ENCODE measurements at regions not wholly inside any gene's neighbourhood (a gene's known extent, or its start where the extent isn't known, plus 50 kb on each side); places are given as distances from the start of the nearest gene placed in this dataset.
A peak's percentile ranks its signal among the peaks of the same experiment; 100 is the strongest.
"Not testable (repeated sequence)": the region's sequence is repeated elsewhere in the genome, so short reads cannot be mapped to it uniquely, and the experiment has no call there.

- H3K27me3 Mint-ChIP-seq = no peaks in the 10 kb centered on the region
- H3K4me1 Mint-ChIP-seq = peaks cover 35% of the 10 kb centered on the region
- H3K9me3 Mint-ChIP-seq = no peaks in the 10 kb centered on the region
- no peaks in the 10 kb centered on the region for H3K36me3 Mint-ChIP-seq
- no peak overlapping the region for H3K27ac Mint-ChIP-seq
- H3K4me3 Mint-ChIP-seq = no peak overlapping the region
Measured at GRCh38 chr12:89166525-89166934, 185.8 kb downstream of the DUSP6 start.

DNA sequence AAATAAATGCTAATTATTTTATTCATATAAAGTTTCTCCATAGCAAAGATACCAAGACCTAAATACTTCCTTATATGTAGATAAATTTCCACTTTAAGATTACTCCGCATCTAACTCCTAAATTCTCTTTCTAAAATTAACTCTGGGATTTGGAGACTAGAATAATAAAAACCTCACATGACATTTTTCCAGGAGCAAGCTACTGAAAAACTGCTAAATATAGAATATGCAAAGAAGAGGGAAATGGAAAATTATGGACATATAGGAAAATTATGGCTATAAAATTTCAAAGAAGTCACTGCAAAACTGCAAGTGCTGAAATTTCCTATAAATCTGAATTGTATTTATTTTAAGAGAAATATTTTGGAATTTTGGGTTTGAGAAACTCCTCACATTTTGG, 186.2 kb downstream of the DUSP6 start:
- no peaks in the 10 kb centered on the region for H3K9me3 Mint-ChIP-seq
- H3K4me1 Mint-ChIP-seq = peaks cover 35% of the 10 kb centered on the region
- no peak overlapping the region for H3K27ac Mint-ChIP-seq
- H3K27me3 Mint-ChIP-seq = no peaks in the 10 kb centered on the region
- no peaks in the 10 kb centered on the region for H3K36me3 Mint-ChIP-seq
- no peak overlapping the region for H3K4me3 Mint-ChIP-seq

DNA sequence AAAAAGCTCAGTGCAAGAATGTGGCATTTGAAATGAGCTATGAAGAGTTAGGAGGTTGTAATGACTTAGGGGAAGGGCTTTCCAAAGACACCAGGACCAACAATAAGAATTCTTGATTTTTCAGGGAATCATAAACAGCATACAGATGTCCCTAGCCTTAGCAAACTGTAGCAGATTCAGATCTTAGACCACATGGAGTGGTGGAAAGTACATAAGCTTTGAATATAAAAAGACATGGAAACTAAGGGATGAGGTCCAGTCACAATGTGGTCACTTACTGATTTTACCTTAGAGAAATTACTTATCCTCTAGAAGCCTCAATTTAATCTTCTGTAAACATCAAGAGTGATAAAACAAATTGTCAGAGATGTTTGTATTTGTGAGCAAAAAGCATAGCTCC, 186.6 kb downstream of the DUSP6 start:
- H3K4me3 Mint-ChIP-seq = no peak overlapping the region
- no peak overlapping the region for H3K27ac Mint-ChIP-seq
- H3K36me3 Mint-ChIP-seq = no peaks in the 10 kb centered on the region
- H3K27me3 Mint-ChIP-seq = no peaks in the 10 kb centered on the region
- H3K4me1 Mint-ChIP-seq = peaks cover 35% of the 10 kb centered on the region
- H3K9me3 Mint-ChIP-seq = no peaks in the 10 kb centered on the region

GRCh38 chr12:89163918-89164317, 188.4 kb downstream of the DUSP6 start:
- H3K27ac Mint-ChIP-seq = peak overlapping the region; percentile 44
- no peak overlapping the region for H3K4me3 Mint-ChIP-seq
- no peaks in the 10 kb centered on the region for H3K27me3 Mint-ChIP-seq
- H3K4me1 Mint-ChIP-seq = peaks cover 35% of the 10 kb centered on the region
- H3K36me3 Mint-ChIP-seq = no peaks in the 10 kb centered on the region
- H3K9me3 Mint-ChIP-seq = no peaks in the 10 kb centered on the region

DNA sequence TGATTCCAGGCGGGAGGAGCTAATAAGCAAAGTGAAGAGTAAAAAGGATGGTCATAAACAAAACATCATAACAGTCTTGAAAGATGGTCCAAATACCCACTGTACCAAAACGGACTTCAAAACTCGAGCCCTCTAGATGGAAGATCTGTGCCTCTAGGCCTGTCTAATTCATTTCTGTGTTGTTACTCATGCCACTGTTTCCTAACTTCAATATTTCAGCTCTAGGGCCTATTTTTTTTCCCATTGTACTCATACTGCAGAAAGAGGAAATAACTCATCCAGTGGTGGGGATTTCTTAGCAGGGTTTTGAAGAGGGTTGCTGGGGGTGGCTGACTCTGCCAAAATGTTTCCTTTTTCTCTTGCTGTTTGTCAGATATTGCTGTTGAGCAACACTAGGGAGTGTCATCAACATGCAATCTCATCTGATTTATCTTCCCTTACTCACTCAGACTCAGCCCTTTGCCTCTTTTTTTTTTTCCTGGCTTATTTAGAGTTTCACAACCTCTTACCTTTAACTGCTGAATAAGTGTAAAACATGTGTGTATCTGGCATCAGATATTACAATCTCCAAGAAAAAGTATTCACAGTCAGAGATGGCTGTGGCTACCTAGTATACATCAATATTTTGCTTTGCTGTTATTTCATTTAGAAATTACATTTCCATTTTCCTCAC, 189.6 kb downstream of the DUSP6 start:
- Mint-ChIP-seq H3K27ac (no peak overlapping the region), H3K4me3 (no peak overlapping the region), H3K4me1 (peaks cover 27% of the 10 kb centered on the region), H3K36me3 (no peaks in the 10 kb centered on the region), H3K27me3 (no peaks in the 10 kb centered on the region), H3K9me3 (no peaks in the 10 kb centered on the region)

GRCh38 chr12:89161557-89161956, 190.7 kb downstream of the DUSP6 start:
- H3K27ac Mint-ChIP-seq = no peak overlapping the region
- no peaks in the 10 kb centered on the region for H3K9me3 Mint-ChIP-seq
- peaks cover 28% of the 10 kb centered on the region for H3K4me1 Mint-ChIP-seq
- H3K4me3 Mint-ChIP-seq = no peak overlapping the region
- H3K27me3 Mint-ChIP-seq = no peaks in the 10 kb centered on the region
- H3K36me3 Mint-ChIP-seq = no peaks in the 10 kb centered on the region

GRCh38 chr12:89160716-89161123, 191.6 kb downstream of the DUSP6 start:
- H3K9me3 Mint-ChIP-seq = no peaks in the 10 kb centered on the region
- no peak overlapping the region for H3K4me3 Mint-ChIP-seq
- no peaks in the 10 kb centered on the region for H3K27me3 Mint-ChIP-seq
- H3K27ac Mint-ChIP-seq = no peak overlapping the region
- peaks cover 26% of the 10 kb centered on the region for H3K4me1 Mint-ChIP-seq
- no peaks in the 10 kb centered on the region for H3K36me3 Mint-ChIP-seq

DNA sequence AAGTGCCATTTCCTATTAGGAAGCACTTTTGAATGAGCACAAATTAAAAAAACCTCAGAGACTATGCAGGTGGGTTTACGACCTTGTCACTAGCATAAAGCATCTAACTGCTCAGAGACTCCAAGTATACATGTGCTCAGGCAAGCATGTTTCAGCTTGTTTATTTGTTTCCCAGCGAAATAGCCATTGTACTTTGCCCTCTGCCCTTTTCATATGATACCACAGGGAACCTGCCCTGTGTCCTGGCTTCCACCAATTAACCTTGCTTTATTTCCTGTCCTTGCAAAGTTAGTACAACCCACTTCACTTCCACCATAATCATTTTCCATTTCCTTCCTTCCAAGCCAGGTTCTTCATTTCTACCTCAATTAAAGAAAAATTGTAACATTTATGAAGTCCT, 194.9 kb downstream of the DUSP6 start:
- no peaks in the 10 kb centered on the region for H3K9me3 Mint-ChIP-seq
- H3K27ac Mint-ChIP-seq = no peak overlapping the region
- no peaks in the 10 kb centered on the region for H3K36me3 Mint-ChIP-seq
- H3K4me1 Mint-ChIP-seq = peaks cover 17% of the 10 kb centered on the region
- no peaks in the 10 kb centered on the region for H3K27me3 Mint-ChIP-seq
- H3K4me3 Mint-ChIP-seq = no peak overlapping the region

- Mint-ChIP-seq H3K9me3 (no peaks in the 10 kb centered on the region), H3K4me3 (peak overlapping the region; percentile 49), H3K27me3 (no peaks in the 10 kb centered on the region), H3K36me3 (no peaks in the 10 kb centered on the region), H3K4me1 (peaks cover 17% of the 10 kb centered on the region), H3K27ac (peak overlapping the region; percentile 36)
Measured at GRCh38 chr12:89156862-89157262, 195.4 kb downstream of the DUSP6 start.

GRCh38 chr12:89156340-89156739, 196.0 kb downstream of the DUSP6 start:
- Mint-ChIP-seq H3K4me3 (no peak overlapping the region), H3K9me3 (no peaks in the 10 kb centered on the region), H3K36me3 (no peaks in the 10 kb centered on the region), H3K27me3 (no peaks in the 10 kb centered on the region), H3K4me1 (peaks cover 17% of the 10 kb centered on the region), H3K27ac (peak overlapping the region; percentile 36)

- no peaks in the 10 kb centered on the region for H3K27me3 Mint-ChIP-seq
- H3K27ac Mint-ChIP-seq = no peak overlapping the region
- H3K4me3 Mint-ChIP-seq = no peak overlapping the region
- peaks cover 4% of the 10 kb centered on the region for H3K9me3 Mint-ChIP-seq
- peaks cover 17% of the 10 kb centered on the region for H3K4me1 Mint-ChIP-seq
- peaks cover 1% of the 10 kb centered on the region for H3K36me3 Mint-ChIP-seq
Measured at GRCh38 chr12:89155826-89156225, 196.5 kb downstream of the DUSP6 start.

GRCh38 chr12:89154743-89155499, 197.4 kb downstream of the DUSP6 start:
- Mint-ChIP-seq H3K4me1 (peaks cover 17% of the 10 kb centered on the region), H3K27ac (no peak overlapping the region), H3K9me3 (peaks cover 6% of the 10 kb centered on the region), H3K36me3 (peaks cover 2% of the 10 kb centered on the region), H3K27me3 (no peaks in the 10 kb centered on the region), H3K4me3 (no peak overlapping the region)

- Mint-ChIP-seq H3K27me3 (no peaks in the 10 kb centered on the region), H3K4me1 (peaks cover 17% of the 10 kb centered on the region), H3K27ac (no peak overlapping the region), H3K36me3 (peaks cover 2% of the 10 kb centered on the region), H3K4me3 (no peak overlapping the region), H3K9me3 (peaks cover 6% of the 10 kb centered on the region)
Measured at GRCh38 chr12:89153341-89153740, 199.0 kb downstream of the DUSP6 start.

DNA sequence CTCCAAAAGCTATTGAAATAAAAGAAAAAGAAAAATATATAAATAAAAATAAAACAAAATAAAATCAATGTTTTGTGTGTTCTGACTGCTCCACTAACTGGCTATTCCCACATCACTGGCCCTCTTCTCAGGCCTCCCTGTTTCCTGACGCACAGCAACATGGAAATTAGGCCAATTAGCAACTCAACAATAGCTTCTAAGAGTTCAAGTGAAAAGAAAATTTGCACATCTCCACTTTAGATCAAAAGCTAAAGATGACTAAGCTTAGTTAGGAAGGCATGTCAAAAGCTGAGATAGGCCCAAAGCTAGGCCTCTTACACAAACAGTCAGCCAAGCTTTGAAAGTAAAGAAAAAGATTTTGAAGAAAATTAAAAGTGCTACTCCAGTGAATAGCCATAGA, 200.8 kb downstream of the DUSP6 start:
- peaks cover 5% of the 10 kb centered on the region for H3K4me1 Mint-ChIP-seq
- H3K27me3 Mint-ChIP-seq = no peaks in the 10 kb centered on the region
- H3K4me3 Mint-ChIP-seq = no peak overlapping the region
- no peak overlapping the region for H3K27ac Mint-ChIP-seq
- peaks cover 6% of the 10 kb centered on the region for H3K9me3 Mint-ChIP-seq
- peaks cover 2% of the 10 kb centered on the region for H3K36me3 Mint-ChIP-seq

GRCh38 chr12:89150789-89151188, 201.5 kb downstream of the DUSP6 start:
- H3K27me3 Mint-ChIP-seq, H3K36me3 Mint-ChIP-seq, H3K4me1 Mint-ChIP-seq, H3K4me3 Mint-ChIP-seq, H3K9me3 Mint-ChIP-seq: not testable (repeated sequence)
- peak overlapping the region; percentile 69 for H3K27ac Mint-ChIP-seq

GRCh38 chr12:89140602-89141238, 211.6 kb downstream of the DUSP6 start:
- Mint-ChIP-seq H3K4me3 (no peak overlapping the region), H3K9me3 (no peaks in the 10 kb centered on the region), H3K4me1 (peaks cover 15% of the 10 kb centered on the region), H3K27ac (no peak overlapping the region), H3K36me3 (no peaks in the 10 kb centered on the region), H3K27me3 (no peaks in the 10 kb centered on the region)
